GM19452 (cell line): ENCODE measurements at regions not wholly inside any gene's neighbourhood (a gene's known extent, or its start where the extent isn't known, plus 50 kb on each side); places are given as distances from the start of the nearest gene placed in this dataset.

Source experiments
- ATAC-seq: cut with Tn5 transposase; IDR thresholded peaks from one replicate; pipeline ENCODE4 v1.9.1; 2021; ENCODE audit not compliant: unreplicated experiment

- no peak for ATAC-seq
Observed at GRCh38 chr12:94717656-94718055, 67.3 kb upstream of the TMCC3 start.

GRCh38 chr12:94717108-94717507 lies 66.8 kb upstream of the TMCC3 start:
- ATAC-seq: no peak

- ATAC-seq: no peak
Observed at GRCh38 chr12:94716339-94716738, 66.0 kb upstream of the TMCC3 start.

GRCh38 chr12:94714378-94715114 lies 64.2 kb upstream of the TMCC3 start:
- no peak for ATAC-seq

GRCh38 chr12:94712815-94713515 lies 62.6 kb upstream of the TMCC3 start:
- no peak for ATAC-seq

GRCh38 chr12:94710933-94711332 lies 60.6 kb upstream of the TMCC3 start:
- ATAC-seq: no peak

GRCh38 chr12:94707892-94708291 lies 57.5 kb upstream of the TMCC3 start:
- no peak for ATAC-seq

- no peak for ATAC-seq
Observed at GRCh38 chr12:94707036-94707435, 56.7 kb upstream of the TMCC3 start.

- peak; percentile 65 for ATAC-seq
Observed at GRCh38 chr12:94706250-94706661, 55.9 kb upstream of the TMCC3 start.

- no peak for ATAC-seq
Observed at GRCh38 chr12:94705676-94706075, 55.3 kb upstream of the TMCC3 start.

GRCh38 chr12:94704452-94705306 lies 54.3 kb upstream of the TMCC3 start:
- ATAC-seq: no peak

- ATAC-seq: no peak
Observed at GRCh38 chr12:94702696-94703095, 52.3 kb upstream of the TMCC3 start.

- ATAC-seq: no peak
Observed at GRCh38 chr12:94701711-94702110, 51.4 kb upstream of the TMCC3 start.

GRCh38 chr12:94700662-94701061 lies 50.3 kb upstream of the TMCC3 start:
- no peak for ATAC-seq
